HG03439 (cell line): ENCODE measurements at regions not wholly inside any gene's neighbourhood (a gene's known extent, or its start where the extent isn't known, plus 50 kb on each side); places are given as distances from the start of the nearest gene placed in this dataset.

Experiments
- ATAC-seq: cut with Tn5 transposase; IDR thresholded peaks from one replicate; pipeline ENCODE4 v1.9.1; 2021; ENCODE audit warnings: mild to moderate bottlenecking, moderate library complexity; ENCODE audit not compliant: unreplicated experiment

- ATAC-seq = no peak
These were observed 455.9 kb upstream of the JARID2 start for GRCh38 chr6:14789996-14790395.

GRCh38 chr6:14790976-14791375, 454.9 kb upstream of the JARID2 start:
- no peak for ATAC-seq

GRCh38 chr6:14791526-14791925, 454.3 kb upstream of the JARID2 start:
- ATAC-seq = no peak

GRCh38 chr6:14792118-14792955, 453.5 kb upstream of the JARID2 start:
- no peak for ATAC-seq

GRCh38 chr6:14795451-14795850, 450.4 kb upstream of the JARID2 start:
- ATAC-seq = no peak

- ATAC-seq = no peak
These were observed 448.7 kb upstream of the JARID2 start for GRCh38 chr6:14796974-14797762.

GRCh38 chr6:14797875-14798593, 447.8 kb upstream of the JARID2 start:
- no peak for ATAC-seq

- ATAC-seq = no peak
These were observed 447.3 kb upstream of the JARID2 start for GRCh38 chr6:14798594-14798982.

GRCh38 chr6:14798996-14799588, 446.8 kb upstream of the JARID2 start:
- no peak for ATAC-seq

GRCh38 chr6:14799928-14800327, 445.9 kb upstream of the JARID2 start:
- ATAC-seq = no peak

GRCh38 chr6:14802514-14803160, 443.2 kb upstream of the JARID2 start:
- no peak for ATAC-seq

- ATAC-seq = no peak
These were observed 441.7 kb upstream of the JARID2 start for GRCh38 chr6:14804001-14804784.

GRCh38 chr6:14804785-14805210, 441.1 kb upstream of the JARID2 start:
- no peak for ATAC-seq

- ATAC-seq = no peak
These were observed 439.8 kb upstream of the JARID2 start for GRCh38 chr6:14806101-14806500.

- no peak for ATAC-seq
These were observed 438.7 kb upstream of the JARID2 start for GRCh38 chr6:14807130-14807529.

GRCh38 chr6:14807971-14808370, 437.9 kb upstream of the JARID2 start:
- no peak for ATAC-seq

- no peak for ATAC-seq
These were observed 435.8 kb upstream of the JARID2 start for GRCh38 chr6:14810021-14810420.

GRCh38 chr6:14811775-14812428, 434.0 kb upstream of the JARID2 start:
- no peak for ATAC-seq

GRCh38 chr6:14814016-14814415, 431.9 kb upstream of the JARID2 start:
- ATAC-seq = no peak
